ENCODE measurements at regions not wholly inside any gene's neighbourhood (a gene's known extent, or its start where the extent isn't known, plus 50 kb on each side); places are given as distances from the start of the nearest gene placed in this dataset.

GRCh38 chr2:240246173-240246820 lies 105.8 kb upstream of the OTOS start:
- TF ChIP-seq CTCF (IDR thresholded peaks at IDR 0.05; ENCODE audit: borderline replicate concordance, extremely low read depth, low read length, poor library complexity, severe bottlenecking) (no peak), EZH2 (IDR thresholded peaks at IDR 0.05; ENCODE audit: borderline replicate concordance, low read depth, low read length, severe bottlenecking) (no peak)
